GM12878 (cell line): ENCODE measurements at regions not wholly inside any gene's neighbourhood (a gene's known extent, or its start where the extent isn't known, plus 50 kb on each side); places are given as distances from the start of the nearest gene placed in this dataset.

Source experiments
- ATAC-seq: fragments of 200-7000 bp; cut with Tn5 transposase; 3 replicates; pipeline ENCODE4 v1.9.1; 2020; ENCODE audit warnings: mild to moderate bottlenecking, moderate library complexity
- BruUV-seq: library from RNA; stranded (reverse); fragments of 400-500 nt; replicated peaks from 2 replicates; lab custom pipeline; 2021; lab: Mats Ljungman, UMichigan
- CTCF ChIA-PET: fragments of 300-600 bp; sonication (Branson Sonifier 250); formaldehyde crosslinking; extraction: SDS; loops from one replicate; lab custom pipeline; 2021; ENCODE audit warnings: inconsistent platforms; lab: Yijun Ruan, JAX
- POLR2A ChIA-PET: fragments of 350-600 bp; formaldehyde crosslinking; extraction: SDS; loops from one replicate; lab custom pipeline; 2021; ENCODE audit warnings: inconsistent platforms; lab: Charles Lee
- RAD21 ChIA-PET: fragments of 300-600 bp; sonication (Branson Sonifier 250); formaldehyde crosslinking; loops from one replicate; lab custom pipeline; 2023; ENCODE audit warnings: antibody characterized with exemption; ENCODE audit not compliant: unreplicated experiment; lab: Charles Lee
- SMC1A ChIA-PET: fragments of 300-600 bp; sonication (Branson Sonifier 250); formaldehyde crosslinking; loops from one replicate; lab custom pipeline; 2023; ENCODE audit not compliant: unreplicated experiment, uncharacterized antibody; lab: Charles Lee
- DNase-seq: peaks from one replicate; pipeline ENCODE4 v3.0.0-alpha.2; 2011; ENCODE audit warnings: low read depth, low spot score
- FAIRE-seq: peaks from 3 replicates; lab custom pipeline; 2011; peaks lifted over from hg19 to GRCh38; lab: Jason Lieb, UNC
- H2AFZ ChIP-seq: 2 replicates; pipeline ENCODE4 v1.6.0; 2011; ENCODE audit warnings: low read depth, low read length, control low read depth; ENCODE audit not compliant: control insufficient read depth
- H3K27ac ChIP-seq: 2 replicates; pipeline ENCODE4 v1.5.1; 2011; ENCODE audit warnings: control low read depth; ENCODE audit not compliant: control insufficient read depth, insufficient read depth
- H3K27me3 ChIP-seq, 2 experiments: replicated peaks in 1 of 2; 2 replicates each; pipeline versions ENCODE4 v1.6.0 to v1.6.1; 2011; ENCODE audit warnings: low read length in 1 of 2; ENCODE audit not compliant: control insufficient read depth in 2 of 2, insufficient read depth in 2 of 2
- H3K36me3 ChIP-seq, 2 experiments: 2 replicates each; pipeline ENCODE4 v1.5.1; 2011; ENCODE audit warnings: low read length in 1 of 2; ENCODE audit not compliant: control insufficient read depth in 2 of 2, insufficient read depth in 2 of 2
- H3K4me1 ChIP-seq: 2 replicates; pipeline ENCODE4 v1.6.1; 2011; ENCODE audit warnings: mild to moderate bottlenecking, low read length, moderate library complexity, mixed read lengths; ENCODE audit not compliant: control insufficient read depth, insufficient read depth
- H3K4me2 ChIP-seq: 2 replicates; pipeline ENCODE4 v1.6.0; 2011; ENCODE audit warnings: control low read depth; ENCODE audit not compliant: control insufficient read depth, insufficient read depth
- H3K4me3 ChIP-seq: fragments of 200-600 bp; sonication (generic); 2 replicates; pipeline ENCODE4 v1.5.1; 2016
- H3K79me2 ChIP-seq: 2 replicates; pipeline ENCODE4 v1.6.0; 2011; ENCODE audit warnings: low read length; ENCODE audit not compliant: control insufficient read depth, insufficient read depth
- H3K9ac ChIP-seq: 2 replicates; pipeline ENCODE4 v1.8.0; 2011; ENCODE audit warnings: low read length, control low read depth, mixed read lengths; ENCODE audit not compliant: control insufficient read depth, insufficient read depth
- H3K9me3 ChIP-seq: replicated peaks from 3 replicates; pipeline ENCODE4 v1.5.1; 2011; ENCODE audit warnings: mild to moderate bottlenecking, low read length; ENCODE audit not compliant: control insufficient read depth, insufficient read depth
- H4K20me1 ChIP-seq: 2 replicates; pipeline ENCODE4 v1.6.0; 2011; ENCODE audit not compliant: control insufficient read depth, insufficient read depth
- DPF2 ChIP-seq: fragments of 450-650 bp; IDR thresholded peaks from 2 replicates; pipeline ENCODE4 v1.6.1; 2017; ENCODE audit warnings: mild to moderate bottlenecking
- FOXM1 ChIP-seq: IDR thresholded peaks from 2 replicates; pipeline ENCODE4 v1.6.1; 2012; ENCODE audit warnings: low read depth, mild to moderate bottlenecking, inconsistent platforms, low read length, moderate library complexity
- POU2F2 ChIP-seq: IDR thresholded peaks from 3 replicates; pipeline ENCODE4 v1.6.1; 2011; ENCODE audit warnings: low read depth, mild to moderate bottlenecking, low read length, borderline replicate concordance
- SIX5 ChIP-seq: IDR thresholded peaks from 2 replicates; pipeline ENCODE4 v1.6.1; 2011; ENCODE audit warnings: mild to moderate bottlenecking, low read depth, low read length, moderate library complexity; ENCODE audit not compliant: severe bottlenecking
- SPI1 ChIP-seq: IDR thresholded peaks from 2 replicates; pipeline ENCODE4 v1.6.1; 2011; ENCODE audit warnings: low read depth, mild to moderate bottlenecking, low read length, moderate library complexity, borderline replicate concordance; ENCODE audit not compliant: insufficient read depth
- STAT3 ChIP-seq: IDR thresholded peaks from 2 replicates; pipeline ENCODE4 v1.6.1; 2011; ENCODE audit warnings: low read depth, low read length, improper control_type of control experiment
- WGBS: methylation state at CpG from one replicate; pipeline ENCODE4 v1.1.6; 2016; ENCODE audit warnings: low lambda C conversion rate; ENCODE audit not compliant: insufficient replicate concordance, insufficient coverage; ENCODE audit errors: missing lambda C conversion rate; 5-methylcytosine and 5-hydroxymethylcytosine counted together
- in situ Hi-C: fragments of 300-500 bp; cut with MboI; formaldehyde crosslinking; loops from 9 replicates; pipeline ENCODE4 v1.14.3; 2018; ENCODE audit warnings: mixed read lengths
- intact Hi-C: fragments of 100-400 bp; cut with micrococcal nuclease; formaldehyde crosslinking; loops from one replicate; pipeline ENCODE4 v1.14.2; 2022; ENCODE audit not compliant: unreplicated experiment
- TF ChIP-seq, protein P1 (sequence below): fragments of 450-650 bp; IDR thresholded peaks from 2 replicates; pipeline ENCODE4 v1.6.1; 2017; ENCODE audit warnings: borderline replicate concordance
- TF ChIP-seq, protein P2 (sequence below): fragments of 150-350 bp; IDR thresholded peaks from 2 replicates; pipeline ENCODE4 v1.6.1; 2016; ENCODE audit warnings: low read depth, low read length

DNA sequence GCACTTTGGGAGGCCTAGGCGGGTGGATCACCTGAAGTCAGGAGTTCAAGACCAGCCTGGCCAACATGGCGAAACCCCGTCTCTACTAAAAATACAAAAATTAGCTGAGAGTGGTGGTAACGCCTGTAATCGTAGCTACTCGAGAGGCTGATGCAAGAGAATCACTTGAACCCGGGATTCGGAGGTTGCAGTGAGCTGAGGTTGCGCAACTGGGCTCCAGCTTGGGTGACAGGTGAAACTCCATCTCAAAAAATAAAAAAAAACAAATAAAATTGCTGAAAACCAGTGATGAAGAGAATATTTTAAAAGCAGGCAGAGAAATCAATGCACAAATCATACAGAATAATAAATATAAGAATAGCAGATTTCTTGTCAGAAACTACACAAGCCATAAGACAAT is 129.3 kb downstream of the SLIT2 start:
- 28% methylated on average over 9 of the region's 9 CpGs for WGBS
- H3K79me2 ChIP-seq, result no peaks in the 10 kb centered on the region
- H3K4me3 ChIP-seq, result no peak overlapping the region
- no peak overlapping the region for H2AFZ ChIP-seq
- in situ Hi-C loops (no loop called here), intact Hi-C loops (no loop called here)
- SMC1A ChIA-PET, result interaction anchor here (0.6 kb wide), 1 partner anchor 13 kb away, joined by 4 read pairs; no protein-coding TSS in a partner anchor
- no TSS peak for BruUV-seq
- CTCF ChIA-PET, result interaction anchor here (0.6 kb wide), 1 partner anchor 1719 kb away, joined by 5 read pairs; no protein-coding TSS in a partner anchor
- H3K4me1 ChIP-seq, result no peaks in the 10 kb centered on the region
- ATAC-seq (no peak), DNase-seq (no peak), FAIRE-seq (no peak)
- H4K20me1 ChIP-seq, result no peaks in the 10 kb centered on the region
- TF ChIP-seq STAT3 (no peak), FOXM1 (no peak), DPF2 (no peak), SIX5 (no peak), POU2F2 (no peak), SPI1 (no peak)
- TF ChIP-seq, protein P1, sequence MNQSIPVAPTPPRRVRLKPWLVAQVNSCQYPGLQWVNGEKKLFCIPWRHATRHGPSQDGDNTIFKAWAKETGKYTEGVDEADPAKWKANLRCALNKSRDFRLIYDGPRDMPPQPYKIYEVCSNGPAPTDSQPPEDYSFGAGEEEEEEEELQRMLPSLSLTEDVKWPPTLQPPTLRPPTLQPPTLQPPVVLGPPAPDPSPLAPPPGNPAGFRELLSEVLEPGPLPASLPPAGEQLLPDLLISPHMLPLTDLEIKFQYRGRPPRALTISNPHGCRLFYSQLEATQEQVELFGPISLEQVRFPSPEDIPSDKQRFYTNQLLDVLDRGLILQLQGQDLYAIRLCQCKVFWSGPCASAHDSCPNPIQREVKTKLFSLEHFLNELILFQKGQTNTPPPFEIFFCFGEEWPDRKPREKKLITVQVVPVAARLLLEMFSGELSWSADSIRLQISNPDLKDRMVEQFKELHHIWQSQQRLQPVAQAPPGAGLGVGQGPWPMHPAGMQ, result no peak
- TF ChIP-seq, protein P2, sequence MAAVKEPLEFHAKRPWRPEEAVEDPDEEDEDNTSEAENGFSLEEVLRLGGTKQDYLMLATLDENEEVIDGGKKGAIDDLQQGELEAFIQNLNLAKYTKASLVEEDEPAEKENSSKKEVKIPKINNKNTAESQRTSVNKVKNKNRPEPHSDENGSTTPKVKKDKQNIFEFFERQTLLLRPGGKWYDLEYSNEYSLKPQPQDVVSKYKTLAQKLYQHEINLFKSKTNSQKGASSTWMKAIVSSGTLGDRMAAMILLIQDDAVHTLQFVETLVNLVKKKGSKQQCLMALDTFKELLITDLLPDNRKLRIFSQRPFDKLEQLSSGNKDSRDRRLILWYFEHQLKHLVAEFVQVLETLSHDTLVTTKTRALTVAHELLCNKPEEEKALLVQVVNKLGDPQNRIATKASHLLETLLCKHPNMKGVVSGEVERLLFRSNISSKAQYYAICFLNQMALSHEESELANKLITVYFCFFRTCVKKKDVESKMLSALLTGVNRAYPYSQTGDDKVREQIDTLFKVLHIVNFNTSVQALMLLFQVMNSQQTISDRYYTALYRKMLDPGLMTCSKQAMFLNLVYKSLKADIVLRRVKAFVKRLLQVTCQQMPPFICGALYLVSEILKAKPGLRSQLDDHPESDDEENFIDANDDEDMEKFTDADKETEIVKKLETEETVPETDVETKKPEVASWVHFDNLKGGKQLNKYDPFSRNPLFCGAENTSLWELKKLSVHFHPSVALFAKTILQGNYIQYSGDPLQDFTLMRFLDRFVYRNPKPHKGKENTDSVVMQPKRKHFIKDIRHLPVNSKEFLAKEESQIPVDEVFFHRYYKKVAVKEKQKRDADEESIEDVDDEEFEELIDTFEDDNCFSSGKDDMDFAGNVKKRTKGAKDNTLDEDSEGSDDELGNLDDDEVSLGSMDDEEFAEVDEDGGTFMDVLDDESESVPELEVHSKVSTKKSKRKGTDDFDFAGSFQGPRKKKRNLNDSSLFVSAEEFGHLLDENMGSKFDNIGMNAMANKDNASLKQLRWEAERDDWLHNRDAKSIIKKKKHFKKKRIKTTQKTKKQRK, result no peak
- no peak overlapping the region for H3K4me2 ChIP-seq
- H3K9ac ChIP-seq, result no peak overlapping the region
- H3K27ac ChIP-seq, result no peak overlapping the region
- no peaks in the 10 kb centered on the region for H3K9me3 ChIP-seq
- H3K27me3 ChIP-seq, result no peaks in the 10 kb centered on the region
- RAD21 ChIA-PET, result no interaction called here
- no peaks in the 10 kb centered on the region for H3K36me3 ChIP-seq
- POLR2A ChIA-PET, result no interaction called here
